LoVo (cell line): ENCODE measurements at regions not wholly inside any gene's neighbourhood (a gene's known extent, or its start where the extent isn't known, plus 50 kb on each side); places are given as distances from the start of the nearest gene placed in this dataset.
"Not testable (repeated sequence)": the region's sequence is repeated elsewhere in the genome, so short reads cannot be mapped to it uniquely, and the experiment has no call there.

Source experiments
- DNase-seq: peaks from one replicate; pipeline ENCODE4 v3.0.0-alpha.2; 2016; ENCODE audit warnings: low spot score

DNA sequence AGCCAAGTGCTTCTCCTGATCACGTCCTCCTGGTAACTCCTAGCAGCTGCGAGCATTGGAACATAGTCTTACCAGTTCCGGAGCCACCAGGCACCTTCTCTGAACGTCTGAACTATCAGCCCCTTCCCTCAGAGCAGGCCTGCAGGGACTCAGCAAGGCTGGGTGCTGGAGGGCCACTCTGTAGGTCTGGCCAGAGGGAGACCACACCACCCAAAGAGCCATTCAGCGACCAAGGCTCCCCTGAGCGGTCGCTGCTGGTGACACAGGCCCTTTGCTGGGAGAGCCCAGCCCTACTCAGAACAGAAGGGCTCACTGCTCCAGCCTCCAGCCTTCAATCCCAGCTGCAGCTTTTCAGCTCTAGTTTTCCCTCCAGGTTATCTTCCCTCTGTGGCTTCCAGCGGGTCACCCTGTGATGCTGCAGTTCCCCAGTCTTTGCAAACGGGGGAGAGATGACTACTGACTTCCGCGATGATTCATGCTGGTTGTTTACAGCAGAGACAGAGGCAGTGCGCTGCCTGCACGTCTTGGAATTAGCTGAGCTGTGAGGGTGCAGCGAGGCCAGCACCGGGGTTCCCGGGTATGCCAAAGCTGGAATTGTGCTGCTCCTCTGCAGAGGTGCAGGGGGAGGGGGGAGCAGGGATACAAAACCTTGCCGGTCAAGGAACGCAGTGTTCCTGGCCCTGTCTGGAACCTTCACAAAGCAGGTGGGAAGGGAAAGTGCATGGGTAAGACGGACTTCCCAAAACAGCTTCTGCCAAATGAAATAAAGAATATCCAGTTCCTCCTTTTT lies 161.4 kb downstream of the LY86 start:
- DNase-seq = peak; percentile 82

DNA sequence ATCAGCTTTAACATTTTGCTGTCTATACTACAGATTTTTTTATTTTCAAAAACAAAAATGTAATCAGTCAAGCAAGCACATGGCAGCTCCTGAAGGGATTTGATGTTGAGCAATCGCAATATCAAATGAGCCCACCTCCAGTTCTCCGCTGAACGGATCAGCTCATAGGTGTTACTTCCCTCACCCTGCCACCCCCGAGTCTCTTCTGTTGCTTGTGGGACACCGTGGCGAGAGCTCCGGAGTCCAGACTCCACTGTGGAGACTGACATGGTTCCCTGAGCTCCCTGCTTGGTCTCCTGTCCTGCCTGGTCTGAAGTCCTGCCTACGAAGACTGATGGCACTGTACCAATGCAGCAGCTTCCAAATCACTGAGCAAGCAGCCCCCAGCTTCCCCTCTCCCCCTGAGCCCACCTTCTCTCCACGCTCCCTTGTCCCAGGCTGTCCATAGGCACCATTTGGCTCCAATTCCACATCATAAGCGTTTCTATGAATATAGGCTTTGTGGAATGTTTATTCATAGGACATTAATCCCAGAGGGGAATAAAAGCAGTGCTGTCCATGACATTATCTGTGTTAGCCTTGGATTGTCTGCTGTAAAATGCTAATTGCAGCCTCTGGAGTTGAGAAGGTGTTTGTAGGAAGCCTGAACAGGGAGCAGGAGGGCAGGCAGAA lies 162.2 kb downstream of the LY86 start:
- DNase-seq = no peak

- DNase-seq = no peak
Observed at GRCh38 chr6:6751266-6751596, 162.7 kb downstream of the LY86 start.

GRCh38 chr6:6751619-6752023 lies 163.1 kb downstream of the LY86 start:
- peak; percentile 65 for DNase-seq

- DNase-seq = no peak
Observed at GRCh38 chr6:6752129-6752528, 163.6 kb downstream of the LY86 start.

DNA sequence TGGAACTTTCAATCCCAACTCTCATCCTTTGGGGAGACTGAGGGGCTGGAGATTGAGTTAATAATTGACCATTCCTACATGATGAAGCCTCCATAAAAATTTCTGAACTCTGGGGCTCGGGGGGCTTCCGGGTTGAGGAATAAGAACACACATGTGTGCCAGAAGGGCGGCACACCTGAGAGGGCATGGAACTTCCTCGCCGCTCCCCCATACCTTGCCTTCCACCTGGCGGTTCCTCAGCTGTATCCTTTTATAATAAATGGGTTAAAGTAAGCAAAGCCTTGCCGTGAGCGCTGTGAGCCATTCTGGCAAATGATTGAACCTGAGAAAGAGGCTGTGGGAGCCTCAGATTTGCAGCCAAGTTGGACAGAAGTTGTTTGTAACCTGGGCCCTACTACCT lies 164.8 kb downstream of the LY86 start:
- peak; percentile 42 for DNase-seq

- no peak for DNase-seq
Observed at GRCh38 chr6:6756526-6756925, 168.0 kb downstream of the LY86 start.

GRCh38 chr6:6758546-6758914 lies 170.0 kb downstream of the LY86 start:
- no peak for DNase-seq

DNA sequence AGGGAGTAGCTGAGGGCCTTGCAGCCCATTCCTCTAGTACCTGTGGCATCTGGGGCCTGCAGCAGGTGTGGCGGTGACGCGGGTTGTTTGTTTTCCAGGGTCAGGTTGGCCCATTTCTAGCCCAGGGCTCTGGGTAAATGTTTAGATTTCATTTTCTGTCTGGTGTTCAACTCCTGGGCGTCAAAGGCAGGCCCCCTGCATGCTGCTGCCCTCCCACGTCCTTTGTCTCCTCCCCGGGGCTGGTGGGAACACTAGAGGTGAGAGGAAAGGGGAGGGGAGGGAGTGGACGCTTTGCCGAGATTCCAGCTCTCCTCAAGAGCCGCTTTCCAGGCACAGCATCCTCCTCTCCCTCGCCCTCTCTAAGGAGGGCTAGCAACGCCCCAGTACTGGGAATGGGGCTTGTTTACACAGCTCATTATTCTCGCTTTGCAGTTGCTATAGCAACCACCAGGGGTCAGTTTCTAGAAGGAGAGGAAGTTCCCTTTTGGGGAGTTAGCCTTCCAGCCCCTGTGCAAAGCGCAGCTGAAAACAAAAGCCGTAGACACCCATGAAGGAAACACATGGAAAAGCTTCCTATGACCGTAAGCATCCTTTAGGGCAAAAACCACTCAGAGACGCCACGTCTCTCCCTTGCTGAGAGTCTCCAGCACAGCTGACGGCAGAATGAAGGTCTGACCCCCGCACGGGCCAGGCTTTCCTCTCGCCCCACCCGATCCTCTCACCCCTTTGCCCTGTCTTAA lies 170.6 kb downstream of the LY86 start:
- DNase-seq = no peak

- no peak for DNase-seq
Observed at GRCh38 chr6:6760002-6760401, 171.5 kb downstream of the LY86 start.

DNA sequence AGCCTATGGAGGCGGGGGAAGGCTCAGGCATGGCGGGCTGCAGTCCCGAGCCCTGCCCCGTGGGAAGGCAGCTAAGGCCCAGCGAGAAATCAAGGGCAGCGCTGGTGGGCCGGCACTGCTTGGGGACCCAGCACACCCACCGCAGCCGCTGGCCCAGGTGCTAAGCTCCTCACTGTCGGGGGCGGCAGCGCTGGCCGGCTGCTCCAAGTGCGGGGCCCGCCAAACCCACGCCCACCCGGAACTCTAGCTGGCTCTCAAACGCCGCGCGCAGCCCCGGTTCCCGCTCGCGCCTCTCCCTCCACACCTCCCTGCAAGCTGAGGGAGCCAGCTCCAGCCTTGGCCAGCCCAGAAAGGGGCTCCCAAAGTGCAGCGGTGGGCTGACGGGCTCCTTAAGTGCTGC lies 174.0 kb downstream of the LY86 start:
- DNase-seq = not testable (repeated sequence)

- DNase-seq = no peak
Observed at GRCh38 chr6:6764764-6765434, 176.4 kb downstream of the LY86 start.

DNA sequence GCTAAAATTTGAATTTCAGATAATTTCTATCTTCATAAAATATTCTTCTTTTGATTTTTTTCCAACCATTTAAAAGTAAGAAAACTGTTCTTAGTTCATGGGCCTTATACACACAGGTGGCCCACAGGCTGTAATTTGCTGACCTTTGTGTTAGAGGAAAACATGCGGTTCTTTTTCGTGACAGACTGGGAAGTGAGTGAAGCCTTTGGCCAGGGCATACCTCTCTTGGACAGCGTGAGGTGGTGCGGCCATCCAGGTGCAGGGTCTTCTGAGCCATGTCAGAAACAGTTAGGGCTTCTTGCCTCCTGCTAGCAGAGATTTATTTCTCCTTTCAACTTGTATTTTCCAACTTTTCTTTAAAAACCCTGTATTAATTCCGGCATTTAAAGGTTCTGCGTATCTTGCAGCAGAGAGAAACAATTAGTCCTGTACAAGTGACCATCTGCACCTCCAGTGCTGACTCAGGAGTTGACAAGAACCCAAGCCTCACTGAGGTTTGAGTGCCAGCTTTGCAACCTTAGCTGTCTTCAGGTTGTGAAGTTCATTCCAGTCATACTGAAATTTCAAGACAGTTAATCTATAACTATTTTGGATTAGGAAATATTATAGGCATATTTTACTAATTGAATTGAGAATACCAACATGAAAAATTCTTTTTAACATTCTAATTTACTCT lies 177.8 kb downstream of the LY86 start:
- DNase-seq = no peak

DNA sequence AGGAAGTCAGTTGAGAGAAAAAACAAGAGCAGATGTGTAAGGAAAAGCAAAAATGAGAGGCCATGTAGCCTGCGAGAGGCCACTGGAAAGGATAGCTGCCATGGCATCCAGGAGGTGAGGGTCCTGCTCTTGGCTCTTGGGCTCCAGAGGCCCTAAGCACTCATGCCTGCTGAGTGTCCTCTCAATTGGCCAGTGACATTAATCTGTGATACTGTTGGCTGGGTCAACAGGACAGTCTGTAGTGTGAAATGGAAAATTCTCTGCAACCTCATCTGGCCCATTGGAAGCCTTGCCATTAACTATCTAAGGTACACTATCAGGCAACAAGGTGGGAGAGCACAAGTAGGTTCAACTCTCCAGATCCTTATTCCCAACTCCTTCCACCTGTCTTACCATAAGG lies 180.9 kb downstream of the LY86 start:
- no peak for DNase-seq

DNA sequence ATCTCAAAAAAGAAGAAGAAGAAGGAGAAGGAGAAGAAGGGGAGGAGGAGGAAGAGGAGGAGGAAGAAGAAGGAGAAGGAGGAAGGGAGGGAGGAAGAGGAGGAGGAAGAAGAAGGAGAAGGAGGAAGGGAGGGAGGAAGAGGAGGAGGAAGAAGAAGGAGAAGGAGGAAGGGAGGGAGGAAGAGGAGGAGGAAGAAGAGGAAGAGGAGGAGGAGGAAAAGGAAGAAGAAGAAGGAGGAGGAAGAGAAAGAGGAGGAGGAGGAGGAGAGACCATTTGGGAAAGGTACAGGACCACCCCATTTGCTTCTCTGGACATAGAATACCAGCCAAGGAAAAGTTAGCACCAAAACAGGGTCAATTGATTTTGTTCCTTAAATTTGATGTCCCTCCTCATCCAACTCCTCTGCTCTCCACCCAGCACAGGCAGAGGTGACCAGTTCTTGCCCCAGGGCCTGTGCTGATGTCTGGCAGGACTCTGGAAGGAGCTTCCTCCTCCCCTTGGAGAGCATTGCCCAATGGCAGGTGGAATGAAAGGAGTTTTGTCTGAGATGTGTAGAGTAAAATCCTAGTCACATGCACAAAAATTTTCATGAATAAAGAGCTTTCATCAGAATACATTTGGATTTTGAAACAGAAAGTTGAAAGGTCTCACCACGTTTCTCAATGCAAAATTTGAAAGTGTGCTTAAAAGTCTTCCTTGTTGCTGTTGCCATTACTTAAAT lies 182.9 kb downstream of the LY86 start:
- no peak for DNase-seq

DNA sequence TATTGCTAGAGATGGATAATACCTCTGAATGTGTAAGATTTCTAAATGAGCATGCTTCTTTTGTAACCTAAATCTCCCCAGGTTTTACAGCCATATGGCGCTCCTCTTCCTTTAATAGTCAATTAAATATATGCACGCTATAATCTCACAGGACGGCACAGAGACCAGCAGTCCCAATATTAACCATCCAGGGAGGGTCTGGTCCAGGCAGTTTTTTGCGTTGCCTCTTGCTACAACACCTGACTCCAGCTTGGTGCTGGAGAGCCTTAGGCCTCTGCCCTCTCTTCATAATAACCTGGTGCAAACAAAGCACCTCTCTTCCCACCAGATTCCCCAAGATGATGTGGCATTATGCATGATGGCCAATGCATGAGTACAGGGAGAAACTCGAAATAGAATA lies 183.4 kb downstream of the LY86 start:
- no peak for DNase-seq

GRCh38 chr6:6772751-6773150 lies 184.2 kb downstream of the LY86 start:
- DNase-seq = no peak

GRCh38 chr6:6775074-6775473 lies 186.6 kb downstream of the LY86 start:
- no peak for DNase-seq

DNA sequence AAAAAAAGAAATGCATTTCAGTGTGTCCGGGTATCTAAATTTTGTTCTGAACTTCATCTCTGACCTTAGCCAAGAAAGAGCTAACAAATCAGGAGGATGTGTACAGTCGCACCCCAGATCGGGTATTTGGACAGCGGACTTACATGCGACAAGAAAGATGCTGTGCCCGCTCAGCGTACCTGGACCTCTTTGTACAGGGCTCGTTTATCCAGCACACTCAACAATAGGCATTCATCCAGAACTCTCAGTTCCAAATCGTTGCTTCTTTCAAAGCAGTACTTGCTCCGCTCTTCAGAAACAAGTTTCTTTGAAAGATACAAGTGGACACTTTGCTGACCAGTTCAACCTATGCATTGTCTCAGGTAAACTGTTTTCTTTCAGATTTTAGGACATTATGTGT lies 191.7 kb downstream of the LY86 start:
- no peak for DNase-seq

DNA sequence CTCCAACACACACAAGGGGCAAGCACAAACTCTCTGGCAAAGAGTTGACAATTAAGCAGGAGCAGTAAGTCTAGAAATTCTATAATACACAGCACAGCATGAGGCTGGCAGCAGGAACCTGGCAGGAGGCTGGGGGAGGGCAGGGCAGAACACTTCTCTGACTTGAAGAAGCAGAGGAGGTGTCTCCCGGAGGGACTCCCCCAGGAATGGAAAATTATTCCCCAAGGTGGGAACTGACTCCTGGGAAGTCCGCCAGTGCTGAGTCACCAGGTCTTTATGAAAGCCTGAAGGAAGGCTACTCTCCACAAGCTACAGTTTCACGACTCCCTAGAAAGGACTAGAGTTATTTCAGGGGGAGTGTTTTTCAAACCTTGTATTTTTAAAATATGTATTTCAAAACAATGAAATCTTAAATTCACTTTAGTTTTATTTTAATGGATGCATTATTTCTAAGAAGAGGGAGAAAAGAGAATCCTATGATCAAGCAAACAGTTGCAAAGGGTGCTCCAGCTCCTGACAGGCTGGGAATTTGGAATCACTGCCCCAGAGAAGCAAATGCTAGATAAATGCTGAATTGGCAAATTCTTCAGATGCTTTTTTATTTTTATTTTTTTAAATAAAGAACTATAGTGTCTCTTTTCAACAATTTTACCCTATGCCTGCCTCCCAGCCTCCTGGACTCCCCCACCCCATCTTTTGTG lies 192.8 kb downstream of the LY86 start:
- DNase-seq = peak; percentile 46

GRCh38 chr6:6781873-6782227 lies 193.3 kb downstream of the LY86 start:
- no peak for DNase-seq
